K562 (cell line): ENCODE measurements at regions not wholly inside any gene's neighbourhood (a gene's known extent, or its start where the extent isn't known, plus 50 kb on each side); places are given as distances from the start of the nearest gene placed in this dataset.

ENCODE experiments used
- ATAC-seq: fragments of 200-7000 bp; cut with Tn5 transposase; 3 replicates; pipeline ENCODE4 v1.9.1; 2020; ENCODE audit warnings: moderate library complexity
- BruUV-seq: library from RNA; stranded (reverse); fragments of 400-500 nt; replicated peaks from 2 replicates; lab custom pipeline; 2021; lab: Mats Ljungman, UMichigan
- CTCF ChIA-PET: fragments of 300-600 bp; formaldehyde crosslinking; extraction: SDS; loops from one replicate; lab custom pipeline; 2021; ENCODE audit warnings: low intra/inter-chr PET ratio; lab: Yijun Ruan, JAX
- POLR2A ChIA-PET: fragments of 300-600, 350-650 bp; sonication (Branson Sonifier 250); formaldehyde crosslinking; extraction: SDS; loops from one replicate; lab custom pipeline; 2021; ENCODE audit warnings: antibody characterized with exemption, inconsistent platforms; lab: Yijun Ruan, JAX
- DNase-seq, 4 experiments: peaks; one replicate each; pipeline versions ENCODE4 v3.0.0 to v3.0.0-alpha.2; 2011 to 2018; ENCODE audit warnings: low spot score in 3 of 4, mixed read lengths in 3 of 4; ENCODE audit errors: extremely low read depth in 1 of 4
- FAIRE-seq: peaks from 2 replicates; lab custom pipeline; 2011; peaks lifted over from hg19 to GRCh38; lab: Jason Lieb, UNC
- H2AFZ ChIP-seq: 2 replicates; pipeline ENCODE4 v1.6.0; 2011; ENCODE audit warnings: low read depth, low read length, control low read depth, inconsistent platforms
- H3K27ac ChIP-seq: fragments of 200-600 bp; 3 replicates; pipeline ENCODE4 v1.8.0; 2011; ENCODE audit warnings: low read depth, mild to moderate bottlenecking, control low read depth, inconsistent platforms, low read length, moderate library complexity, mixed read lengths; ENCODE audit errors: extremely low read depth
- H3K27me3 ChIP-seq, 2 experiments: fragments of 300-600 bp in 1 of 2; 2 replicates in 1 of 2; 3 replicates in 1 of 2; pipeline versions ENCODE4 v1.6.0 to v1.8.0; 2011; ENCODE audit warnings: inconsistent platforms in 2 of 2, low read length in 2 of 2, mild to moderate bottlenecking in 1 of 2, mixed read lengths in 1 of 2, moderate library complexity in 1 of 2; ENCODE audit not compliant: control insufficient read depth in 2 of 2, insufficient read depth in 2 of 2
- H3K36me3 ChIP-seq: fragments of 300-600 bp; 3 replicates; pipeline ENCODE4 v1.8.0; 2011; ENCODE audit warnings: mild to moderate bottlenecking, low read length, inconsistent platforms; ENCODE audit not compliant: control insufficient read depth, insufficient read depth
- H3K4me1 ChIP-seq, 2 experiments: fragments of 200-600 bp in 1 of 2; replicated peaks in 1 of 2; 2 replicates in 1 of 2; 3 replicates in 1 of 2; pipeline versions ENCODE4 v1.5.1 to v1.8.0; 2011; ENCODE audit warnings: inconsistent platforms in 2 of 2, low read length in 2 of 2, mild to moderate bottlenecking in 1 of 2, mixed read lengths in 1 of 2, moderate library complexity in 1 of 2; ENCODE audit not compliant: control insufficient read depth in 2 of 2, insufficient read depth in 2 of 2
- H3K4me2 ChIP-seq: 2 replicates; pipeline ENCODE4 v1.6.1; 2011; ENCODE audit warnings: low read length, control low read depth, inconsistent platforms, mixed read lengths; ENCODE audit not compliant: insufficient read depth
- H3K4me3 ChIP-seq: fragments of 200-600 bp; sonication (generic), shearing (Covaris generic); 2 replicates; pipeline ENCODE4 v1.5.1; 2016; ENCODE audit warnings: control low read depth, inconsistent platforms
- H3K79me2 ChIP-seq: fragments of 200-600 bp; 3 replicates; pipeline ENCODE4 v1.8.0; 2011; ENCODE audit warnings: low read length, inconsistent platforms; ENCODE audit not compliant: control insufficient read depth, insufficient read depth
- H3K9ac ChIP-seq, 2 experiments: 2 replicates each; pipeline versions ENCODE4 v1.6.0 to v1.6.1; 2011; ENCODE audit warnings: low read depth in 2 of 2, low read length in 2 of 2, control low read depth in 1 of 2, inconsistent platforms in 1 of 2, mild to moderate bottlenecking in 1 of 2, mixed read lengths in 1 of 2; ENCODE audit not compliant: insufficient read depth in 1 of 2
- H3K9me1 ChIP-seq: one replicate; pipeline ENCODE4 v1.6.0; 2011; ENCODE audit warnings: inconsistent platforms, mild to moderate bottlenecking, low read length, moderate library complexity; ENCODE audit not compliant: control insufficient read depth, insufficient read depth
- H3K9me3 ChIP-seq: replicated peaks from 2 replicates; pipeline ENCODE4 v1.5.1; 2011; ENCODE audit warnings: low read depth, low read length, inconsistent platforms; ENCODE audit not compliant: control insufficient read depth, insufficient read depth
- H4K20me1 ChIP-seq: replicated peaks from 2 replicates; pipeline ENCODE4 v1.6.1; 2011; ENCODE audit warnings: low read length, inconsistent platforms, mixed read lengths; ENCODE audit not compliant: control insufficient read depth, insufficient read depth
- CBFB ChIP-seq: sonication (generic); formaldehyde crosslinking; IDR thresholded peaks from 2 replicates; pipeline ENCODE4 v1.4.0; 2020; ENCODE audit warnings: mild to moderate bottlenecking, missing genetic modification reagents
- DACH1 ChIP-seq: fragments of 450-650 bp; IDR thresholded peaks from 2 replicates; pipeline ENCODE4 v1.6.1; 2018; ENCODE audit not compliant: partially characterized antibody
- FOXP1 ChIP-seq: sonication (generic); formaldehyde crosslinking; IDR thresholded peaks from 2 replicates; pipeline ENCODE4 v1.8.0; 2022; ENCODE audit warnings: mild to moderate bottlenecking, missing genetic modification reagents
- HOXB6 ChIP-seq: fragments of 250-450 bp; sonication (Bioruptor Pico); IDR thresholded peaks from 2 replicates; pipeline ENCODE4 v1.5.1; 2022; ENCODE audit warnings: mild to moderate bottlenecking, borderline replicate concordance
- MAFG ChIP-seq: fragments of 450-650 bp; conservative IDR thresholded peaks from 2 replicates; pipeline ENCODE4 v1.6.1; 2016; ENCODE audit warnings: missing genetic modification characterization, missing compliant biosample characterization
- MEF2D ChIP-seq: conservative IDR thresholded peaks from 2 replicates; pipeline ENCODE4 v1.6.1; 2016; ENCODE audit warnings: low read depth, missing genetic modification characterization, missing compliant biosample characterization
- MLX ChIP-seq, 2 experiments: fragments of 450-650 bp in 1 of 2; sonication (generic) in 1 of 2; formaldehyde crosslinking; conservative IDR thresholded peaks; 2 replicates each; pipeline versions ENCODE4 v1.4.0 to v1.8.1; 2020 to 2022; ENCODE audit warnings: mild to moderate bottlenecking in 1 of 2, missing genetic modification reagents in 1 of 2
- NCOA2 ChIP-seq, 2 experiments: fragments of 450-650 bp; IDR thresholded peaks; 2 replicates each; pipeline ENCODE4 v1.6.1; 2018; ENCODE audit warnings: mild to moderate bottlenecking in 2 of 2, moderate library complexity in 1 of 2; ENCODE audit not compliant: partially characterized antibody in 2 of 2
- PTRF ChIP-seq: fragments of 450-650 bp; IDR thresholded peaks from 2 replicates; pipeline ENCODE4 v1.6.1; 2016; ENCODE audit warnings: mild to moderate bottlenecking, missing genetic modification characterization, missing compliant biosample characterization
- SAP30 ChIP-seq: fragments of 200-600 bp; sonication (generic); IDR thresholded peaks from 2 replicates; pipeline ENCODE4 v1.6.1; 2012; ENCODE audit warnings: borderline replicate concordance, low read depth, mild to moderate bottlenecking, moderate library complexity, low read length, control low read depth, inconsistent platforms; ENCODE audit not compliant: insufficient read depth, poor library complexity, severe bottlenecking
- ZBTB17 ChIP-seq: fragments of 450-650 bp; formaldehyde crosslinking; IDR thresholded peaks from 2 replicates; pipeline ENCODE4 v1.4.0; 2020; ENCODE audit warnings: mild to moderate bottlenecking
- ZC3H8 ChIP-seq: fragments of 450-650 bp; IDR thresholded peaks from 2 replicates; pipeline ENCODE4 v1.6.1; 2017
- ZNF57 ChIP-seq: fragments of 450-650 bp; formaldehyde crosslinking; IDR thresholded peaks from 2 replicates; pipeline ENCODE4 v1.4.0; 2020; ENCODE audit warnings: mild to moderate bottlenecking, moderate library complexity
- in situ Hi-C: fragments of 300-500 bp; cut with MboI; formaldehyde crosslinking; loops from 4 replicates; pipeline ENCODE4 v1.15.0; 2018; ENCODE audit warnings: inconsistent platforms, mixed read lengths
- intact Hi-C: fragments of 100-400 bp; cut with micrococcal nuclease; formaldehyde crosslinking; loops from 2 replicates; pipeline ENCODE4 v1.14.2; 2022
- TF ChIP-seq, protein P1 (sequence below), 2 experiments: fragments of 450-650 bp; formaldehyde crosslinking in 1 of 2; IDR thresholded peaks; 2 replicates each; pipeline versions ENCODE4 v1.4.0 to v1.6.1; 2014 to 2020; ENCODE audit warnings: mild to moderate bottlenecking in 2 of 2, borderline replicate concordance in 1 of 2, low read depth in 1 of 2

DNA sequence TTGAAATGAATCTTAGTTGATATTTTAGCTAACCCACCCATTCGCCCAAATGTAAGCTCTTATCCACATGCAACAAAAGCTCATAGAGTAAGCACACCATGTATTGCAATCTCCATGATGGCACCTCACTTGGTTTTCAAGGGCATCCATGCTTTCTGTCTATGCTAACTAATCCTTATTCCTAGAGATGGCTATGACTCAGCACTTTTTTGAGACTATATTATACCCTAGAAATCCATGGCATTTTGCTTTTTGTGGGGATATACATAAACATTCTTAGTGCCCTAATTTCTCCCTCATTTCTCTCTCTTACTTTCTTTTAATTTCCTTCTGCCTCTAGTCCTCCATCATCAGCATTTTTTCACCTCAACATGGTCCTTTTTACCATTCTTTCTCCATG is 168.5 kb upstream of the STT3B start (continued):
- TF ChIP-seq SAP30 (no peak), CBFB (no peak), NCOA2 (IDR thresholded peaks at IDR 0.05; ENCODE audit: partially characterized antibody in 2 of 2) (no peak), MEF2D (no peak), FOXP1 (CRISPR knock-in tag) (no peak), ZC3H8 (no peak), DACH1 (no peak), HOXB6 (CRISPR knock-in tag) (no peak), ZNF57 (CRISPR knock-in tag) (no peak), MAFG (tag) (peak; percentile 96)

- Histone ChIP-seq H3K4me1 (no peaks in the 10 kb centered on the region), H3K9me1 (no peaks in the 10 kb centered on the region), H3K4me2 (no peak overlapping the region), H3K27ac (no peak overlapping the region), H2AFZ (no peak overlapping the region), H3K36me3 (no peaks in the 10 kb centered on the region), H3K4me3 (no peak overlapping the region), H4K20me1 (no peaks in the 10 kb centered on the region), H3K9me3 (no peaks in the 10 kb centered on the region), H3K79me2 (no peaks in the 10 kb centered on the region), H3K27me3 (peaks cover 0 to 3% of the 10 kb centered on the region in 2 experiments; a peak in 1 of 5 replicates), H3K9ac (no peak overlapping the region)
- intact Hi-C loops (no loop called here), in situ Hi-C loops (no loop called here)
- POLR2A ChIA-PET, result interaction anchor here (0.6 to 1.4 kb wide), 2 partner anchors 10 to 51 kb away, joined by 3 to 5 read pairs; no protein-coding TSS in a partner anchor
- CTCF ChIA-PET, result no interaction called here
- BruUV-seq, result no TSS peak
- no peak for FAIRE-seq
- peak in 1 of 4 experiments; percentile 23 for DNase-seq
- peak; percentile 66 for ATAC-seq
- TF ChIP-seq, protein P1, sequence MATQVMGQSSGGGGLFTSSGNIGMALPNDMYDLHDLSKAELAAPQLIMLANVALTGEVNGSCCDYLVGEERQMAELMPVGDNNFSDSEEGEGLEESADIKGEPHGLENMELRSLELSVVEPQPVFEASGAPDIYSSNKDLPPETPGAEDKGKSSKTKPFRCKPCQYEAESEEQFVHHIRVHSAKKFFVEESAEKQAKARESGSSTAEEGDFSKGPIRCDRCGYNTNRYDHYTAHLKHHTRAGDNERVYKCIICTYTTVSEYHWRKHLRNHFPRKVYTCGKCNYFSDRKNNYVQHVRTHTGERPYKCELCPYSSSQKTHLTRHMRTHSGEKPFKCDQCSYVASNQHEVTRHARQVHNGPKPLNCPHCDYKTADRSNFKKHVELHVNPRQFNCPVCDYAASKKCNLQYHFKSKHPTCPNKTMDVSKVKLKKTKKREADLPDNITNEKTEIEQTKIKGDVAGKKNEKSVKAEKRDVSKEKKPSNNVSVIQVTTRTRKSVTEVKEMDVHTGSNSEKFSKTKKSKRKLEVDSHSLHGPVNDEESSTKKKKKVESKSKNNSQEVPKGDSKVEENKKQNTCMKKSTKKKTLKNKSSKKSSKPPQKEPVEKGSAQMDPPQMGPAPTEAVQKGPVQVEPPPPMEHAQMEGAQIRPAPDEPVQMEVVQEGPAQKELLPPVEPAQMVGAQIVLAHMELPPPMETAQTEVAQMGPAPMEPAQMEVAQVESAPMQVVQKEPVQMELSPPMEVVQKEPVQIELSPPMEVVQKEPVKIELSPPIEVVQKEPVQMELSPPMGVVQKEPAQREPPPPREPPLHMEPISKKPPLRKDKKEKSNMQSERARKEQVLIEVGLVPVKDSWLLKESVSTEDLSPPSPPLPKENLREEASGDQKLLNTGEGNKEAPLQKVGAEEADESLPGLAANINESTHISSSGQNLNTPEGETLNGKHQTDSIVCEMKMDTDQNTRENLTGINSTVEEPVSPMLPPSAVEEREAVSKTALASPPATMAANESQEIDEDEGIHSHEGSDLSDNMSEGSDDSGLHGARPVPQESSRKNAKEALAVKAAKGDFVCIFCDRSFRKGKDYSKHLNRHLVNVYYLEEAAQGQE (IDR thresholded peaks at IDR 0.05; ENCODE audit: borderline replicate concordance), result peak; percentile 27
- TF ChIP-seq, protein P1 (CRISPR knock-in tag; IDR thresholded peaks at IDR 0.05; ENCODE audit: low read depth), result no peak
- TF ChIP-seq ZBTB17 (CRISPR knock-in tag), result no peak
- no peak for TF ChIP-seq PTRF (tag)
- no peak for TF ChIP-seq MLX (CRISPR knock-in tag; conservative IDR thresholded peaks at IDR 0.05)
Observed at GRCh38 chr3:31364711-31365110, 168.0 kb upstream of the STT3B start.
